ENCODE measurements at regions not wholly inside any gene's neighbourhood (a gene's known extent, or its start where the extent isn't known, plus 50 kb on each side); places are given as distances from the start of the nearest gene placed in this dataset.

DNA sequence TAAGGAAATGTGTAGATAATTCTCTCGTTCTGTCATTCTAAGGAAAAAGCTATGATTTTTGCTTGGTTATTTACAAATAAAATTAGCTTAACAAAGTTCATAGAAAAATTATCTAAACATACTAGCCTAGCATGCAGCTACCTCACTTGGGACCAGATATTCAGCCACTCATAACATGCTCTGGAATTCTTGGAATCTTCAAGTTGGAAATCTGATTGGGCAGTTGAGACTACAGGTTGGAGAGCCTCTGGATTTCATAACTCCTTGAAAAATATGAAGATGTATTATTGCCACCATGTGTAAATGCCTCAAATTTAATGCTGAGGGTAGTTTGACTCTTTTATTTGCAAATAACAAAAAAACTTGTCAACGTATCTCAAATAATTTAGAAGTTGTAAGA is 132.2 kb upstream of the GULP1 start:
- no TSS peak for BruUV-seq (replicated peaks)
- peaks cover 5% of the 10 kb centered on the region for H3K4me1 Mint-ChIP-seq (ENCODE audit: insufficient read depth, unreplicated experiment)
- CTCF ChIA-PET = interaction anchor here (0.9 to 1.0 kb wide), 2 partner anchors 84 to 133 kb away, joined by 3 read pairs; partner anchors contain the start of gene GULP1
- POLR2A ChIA-PET = no interaction called here
- H3K36me3 Mint-ChIP-seq (ENCODE audit: insufficient read depth, unreplicated experiment) = no peaks in the 10 kb centered on the region
- H3K27me3 Mint-ChIP-seq (ENCODE audit: insufficient read depth, unreplicated experiment) = no peaks in the 10 kb centered on the region
- DNase-seq (ENCODE audit: unreplicated experiment) = no peak
- TF ChIP-seq, protein P1, sequence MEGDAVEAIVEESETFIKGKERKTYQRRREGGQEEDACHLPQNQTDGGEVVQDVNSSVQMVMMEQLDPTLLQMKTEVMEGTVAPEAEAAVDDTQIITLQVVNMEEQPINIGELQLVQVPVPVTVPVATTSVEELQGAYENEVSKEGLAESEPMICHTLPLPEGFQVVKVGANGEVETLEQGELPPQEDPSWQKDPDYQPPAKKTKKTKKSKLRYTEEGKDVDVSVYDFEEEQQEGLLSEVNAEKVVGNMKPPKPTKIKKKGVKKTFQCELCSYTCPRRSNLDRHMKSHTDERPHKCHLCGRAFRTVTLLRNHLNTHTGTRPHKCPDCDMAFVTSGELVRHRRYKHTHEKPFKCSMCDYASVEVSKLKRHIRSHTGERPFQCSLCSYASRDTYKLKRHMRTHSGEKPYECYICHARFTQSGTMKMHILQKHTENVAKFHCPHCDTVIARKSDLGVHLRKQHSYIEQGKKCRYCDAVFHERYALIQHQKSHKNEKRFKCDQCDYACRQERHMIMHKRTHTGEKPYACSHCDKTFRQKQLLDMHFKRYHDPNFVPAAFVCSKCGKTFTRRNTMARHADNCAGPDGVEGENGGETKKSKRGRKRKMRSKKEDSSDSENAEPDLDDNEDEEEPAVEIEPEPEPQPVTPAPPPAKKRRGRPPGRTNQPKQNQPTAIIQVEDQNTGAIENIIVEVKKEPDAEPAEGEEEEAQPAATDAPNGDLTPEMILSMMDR (IDR thresholded peaks at IDR 0.05; ENCODE audit: unreplicated experiment) = no peak
- intact Hi-C loops (cut with micrococcal nuclease) = no loop called here
- no peak overlapping the region for H3K4me3 Mint-ChIP-seq (ENCODE audit: unreplicated experiment)
- H3K27ac Mint-ChIP-seq (ENCODE audit: low read depth, unreplicated experiment) = no peak overlapping the region
- H3K9me3 Mint-ChIP-seq (ENCODE audit: unreplicated experiment) = peaks cover under 1% of the 10 kb centered on the region

DNA sequence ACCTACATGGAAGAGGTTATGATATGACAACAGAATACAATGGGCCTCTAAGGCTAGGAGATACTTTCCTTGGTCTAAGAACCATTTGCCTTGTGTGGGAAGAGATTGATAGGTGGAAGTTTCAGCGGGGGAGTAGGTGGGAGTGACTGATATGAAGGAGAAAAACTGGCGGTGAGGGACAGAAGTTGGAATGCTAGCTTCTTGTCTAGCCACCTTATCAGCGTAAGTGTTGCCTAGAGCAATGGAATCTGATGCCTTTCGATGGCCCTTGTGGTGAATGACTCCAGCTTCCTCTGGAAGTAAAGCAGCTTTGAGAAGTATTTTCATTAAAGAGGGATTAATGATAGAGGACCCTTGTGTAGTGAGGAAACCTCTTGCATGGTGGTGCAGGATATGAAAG is 121.3 kb upstream of the GULP1 start:
- no peaks in the 10 kb centered on the region for H3K4me1 Mint-ChIP-seq (ENCODE audit: insufficient read depth, unreplicated experiment)
- ChIA-PET CTCF (no interaction called here), POLR2A (no interaction called here)
- H3K27ac Mint-ChIP-seq (ENCODE audit: low read depth, unreplicated experiment) = no peak overlapping the region
- peaks cover 4% of the 10 kb centered on the region for H3K36me3 Mint-ChIP-seq (ENCODE audit: insufficient read depth, unreplicated experiment)
- peaks cover 26% of the 10 kb centered on the region for H3K9me3 Mint-ChIP-seq (ENCODE audit: unreplicated experiment)
- DNase-seq (ENCODE audit: unreplicated experiment) = no peak
- no TSS peak for BruUV-seq (replicated peaks)
- no peak overlapping the region for H3K4me3 Mint-ChIP-seq (ENCODE audit: unreplicated experiment)
- intact Hi-C loops (cut with micrococcal nuclease) = no loop called here
- no peaks in the 10 kb centered on the region for H3K27me3 Mint-ChIP-seq (ENCODE audit: insufficient read depth, unreplicated experiment)
- TF ChIP-seq, protein P1 (IDR thresholded peaks at IDR 0.05; ENCODE audit: unreplicated experiment) = no peak

DNA sequence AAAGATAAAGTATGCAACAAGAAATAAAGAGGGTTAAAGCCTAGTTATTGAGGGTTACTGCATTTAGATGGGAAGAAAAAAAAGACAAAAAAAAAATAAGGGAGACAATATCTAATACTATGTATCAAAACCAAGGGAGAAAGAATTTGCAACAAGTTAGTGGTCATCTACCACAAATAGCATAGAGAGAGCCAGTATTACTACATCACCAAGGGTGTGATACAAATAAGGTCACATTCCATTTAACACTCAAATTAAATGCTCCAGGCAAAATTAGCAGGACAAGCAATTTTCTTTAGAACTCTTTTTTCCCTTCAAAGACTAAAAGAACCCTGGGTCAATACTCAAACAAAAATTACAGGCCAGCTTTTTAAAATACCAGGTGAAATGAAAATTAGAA is 115.1 kb upstream of the GULP1 start:
- no TSS peak for BruUV-seq (replicated peaks)
- ChIA-PET CTCF (interaction anchor here (0.8 kb wide), 1 partner anchor 54 kb away, joined by 8 read pairs; no protein-coding TSS in a partner anchor), POLR2A (no interaction called here)
- Mint-ChIP-seq H3K4me1 (ENCODE audit: insufficient read depth, unreplicated experiment) (no peaks in the 10 kb centered on the region), H3K9me3 (ENCODE audit: unreplicated experiment) (peaks cover 14% of the 10 kb centered on the region), H3K4me3 (ENCODE audit: unreplicated experiment) (no peak overlapping the region), H3K27ac (ENCODE audit: low read depth, unreplicated experiment) (no peak overlapping the region), H3K36me3 (ENCODE audit: insufficient read depth, unreplicated experiment) (no peaks in the 10 kb centered on the region), H3K27me3 (ENCODE audit: insufficient read depth, unreplicated experiment) (no peaks in the 10 kb centered on the region)
- DNase-seq (ENCODE audit: unreplicated experiment) = no peak
- TF ChIP-seq, protein P1 (IDR thresholded peaks at IDR 0.05; ENCODE audit: unreplicated experiment) = no peak
- intact Hi-C loops (cut with micrococcal nuclease) = no loop called here

DNA sequence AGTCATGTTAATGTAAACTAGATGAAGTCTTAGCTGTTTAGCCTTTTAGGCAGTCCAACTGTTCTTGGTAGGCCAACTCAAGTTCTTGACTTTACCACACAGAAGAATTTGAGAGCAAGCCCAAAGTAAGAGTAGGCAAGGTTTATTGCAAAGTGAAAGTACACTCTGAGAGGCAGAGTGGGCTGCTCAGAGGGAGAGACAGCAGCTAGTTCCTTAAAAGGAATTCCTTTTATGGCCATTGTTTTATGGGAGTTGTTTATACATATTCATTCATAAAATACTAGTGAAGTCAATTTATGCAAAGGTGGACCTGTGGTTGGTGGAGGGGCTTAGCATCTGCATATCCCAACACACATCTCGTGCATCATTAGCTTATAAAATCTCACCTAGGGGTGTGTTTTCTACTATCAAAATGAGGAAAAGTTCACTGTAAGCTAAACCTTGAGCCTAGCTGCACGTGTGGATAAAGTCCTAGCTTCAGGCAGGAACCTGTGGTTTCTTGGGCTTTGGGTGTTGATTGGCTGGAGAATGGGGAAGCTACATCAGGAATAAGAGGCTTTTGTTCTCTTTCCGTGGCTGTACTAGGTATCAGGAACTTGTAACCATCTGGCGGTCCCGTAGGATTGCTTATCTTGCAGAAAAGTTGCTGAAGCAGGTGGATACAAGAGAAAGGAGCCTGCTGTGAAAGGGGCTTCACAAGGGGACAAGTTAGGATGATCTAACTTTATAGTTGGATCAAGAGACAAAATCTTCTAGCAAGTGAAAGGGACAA is 110.4 kb upstream of the GULP1 start:
- H3K27me3 Mint-ChIP-seq (ENCODE audit: insufficient read depth, unreplicated experiment) = no peaks in the 10 kb centered on the region
- no peak overlapping the region for H3K27ac Mint-ChIP-seq (ENCODE audit: low read depth, unreplicated experiment)
- DNase-seq (ENCODE audit: unreplicated experiment) = peak; percentile 1
- no peaks in the 10 kb centered on the region for H3K4me1 Mint-ChIP-seq (ENCODE audit: insufficient read depth, unreplicated experiment)
- intact Hi-C loops (cut with micrococcal nuclease) = no loop called here
- no peaks in the 10 kb centered on the region for H3K9me3 Mint-ChIP-seq (ENCODE audit: unreplicated experiment)
- H3K36me3 Mint-ChIP-seq (ENCODE audit: insufficient read depth, unreplicated experiment) = no peaks in the 10 kb centered on the region
- BruUV-seq (replicated peaks) = no TSS peak
- ChIA-PET POLR2A (interaction anchor here (0.6 kb wide), 1 partner anchor 73 kb away, joined by 3 read pairs; no protein-coding TSS in a partner anchor), CTCF (interaction anchor here (0.6 to 1.6 kb wide), 2 partner anchors 22 to 1689 kb away, joined by 3 read pairs; no protein-coding TSS in a partner anchor)
- no peak overlapping the region for H3K4me3 Mint-ChIP-seq (ENCODE audit: unreplicated experiment)
- TF ChIP-seq, protein P1 (IDR thresholded peaks at IDR 0.05; ENCODE audit: unreplicated experiment) = no peak

Data from MCF 10A (cell line).